ENCODE measurements at regions not wholly inside any gene's neighbourhood (a gene's known extent, or its start where the extent isn't known, plus 50 kb on each side); places are given as distances from the start of the nearest gene placed in this dataset.

DNA sequence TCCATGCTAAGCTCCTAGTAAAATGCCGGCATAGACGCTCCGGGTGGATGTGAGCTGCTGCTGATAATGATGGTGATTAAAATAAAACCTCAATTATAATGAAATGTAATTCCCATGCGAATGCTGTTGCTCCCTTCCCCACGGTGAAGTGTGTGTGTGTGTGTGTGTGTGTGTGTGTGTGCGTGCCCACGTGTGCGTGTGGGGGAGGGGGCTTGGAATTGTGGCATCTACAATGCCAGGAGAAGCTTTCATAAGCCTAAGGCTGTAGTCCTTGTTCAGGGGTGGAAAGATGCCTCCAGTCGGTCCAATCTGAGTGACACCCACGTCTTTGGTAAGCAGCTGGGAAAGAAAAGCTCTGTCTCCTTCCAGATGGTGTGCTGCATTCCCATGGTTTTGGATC, 137.9 kb downstream of the CDH26 start:
- H3K4me3 ChIP-seq, result no peak overlapping the region
- intact Hi-C loops (cut with DNase I; ENCODE audit: low total_unique reads), result no loop called here
- no peak overlapping the region for H3K27ac ChIP-seq
- WGBS, 5 donors, result 66 to 82% (median 74%) methylated on average over 10 of the region's 10 CpGs
- H3K36me3 ChIP-seq, result no peaks in the 10 kb centered on the region
- H3K4me1 ChIP-seq, result no peaks in the 10 kb centered on the region
- H3K27me3 ChIP-seq, result peaks cover 0 to 18% (median 0%) of the 10 kb centered on the region in 3 donors
- DNase-seq, result no peak
- peaks cover 0 to 20% (median 15%) of the 10 kb centered on the region in 4 donors for H3K9me3 ChIP-seq
- no peak for TF ChIP-seq POLR2A (IDR thresholded peaks at IDR 0.05)
- no peak for TF ChIP-seq EP300 (IDR thresholded peaks at IDR 0.05)

DNA sequence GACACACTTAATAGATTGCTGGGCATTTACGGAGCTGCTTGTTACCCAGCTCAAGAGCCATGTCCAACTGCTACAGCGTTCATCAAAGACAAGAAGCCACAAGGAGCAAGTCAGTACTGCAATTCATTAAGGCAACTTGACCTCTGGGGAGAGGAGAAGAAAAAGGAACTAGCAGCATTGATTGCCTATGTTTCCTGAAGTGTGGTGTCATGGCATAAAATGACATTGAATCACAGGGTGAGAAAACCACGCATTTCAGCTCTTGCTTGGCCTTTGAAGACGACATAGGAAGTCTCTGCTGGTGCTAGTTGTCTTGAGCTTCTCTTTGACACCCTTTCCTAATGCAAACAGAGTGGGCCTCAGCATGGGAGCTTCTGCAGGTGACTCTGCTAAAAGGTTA, 139.1 kb downstream of the CDH26 start:
- intact Hi-C loops (cut with DNase I; ENCODE audit: low total_unique reads), result no loop called here
- TF ChIP-seq POLR2A (IDR thresholded peaks at IDR 0.05) (no peak), EP300 (IDR thresholded peaks at IDR 0.05) (no peak), POLR2AphosphoS5 (IDR thresholded peaks at IDR 0.05) (no peak)
- TF ChIP-seq, protein P1, sequence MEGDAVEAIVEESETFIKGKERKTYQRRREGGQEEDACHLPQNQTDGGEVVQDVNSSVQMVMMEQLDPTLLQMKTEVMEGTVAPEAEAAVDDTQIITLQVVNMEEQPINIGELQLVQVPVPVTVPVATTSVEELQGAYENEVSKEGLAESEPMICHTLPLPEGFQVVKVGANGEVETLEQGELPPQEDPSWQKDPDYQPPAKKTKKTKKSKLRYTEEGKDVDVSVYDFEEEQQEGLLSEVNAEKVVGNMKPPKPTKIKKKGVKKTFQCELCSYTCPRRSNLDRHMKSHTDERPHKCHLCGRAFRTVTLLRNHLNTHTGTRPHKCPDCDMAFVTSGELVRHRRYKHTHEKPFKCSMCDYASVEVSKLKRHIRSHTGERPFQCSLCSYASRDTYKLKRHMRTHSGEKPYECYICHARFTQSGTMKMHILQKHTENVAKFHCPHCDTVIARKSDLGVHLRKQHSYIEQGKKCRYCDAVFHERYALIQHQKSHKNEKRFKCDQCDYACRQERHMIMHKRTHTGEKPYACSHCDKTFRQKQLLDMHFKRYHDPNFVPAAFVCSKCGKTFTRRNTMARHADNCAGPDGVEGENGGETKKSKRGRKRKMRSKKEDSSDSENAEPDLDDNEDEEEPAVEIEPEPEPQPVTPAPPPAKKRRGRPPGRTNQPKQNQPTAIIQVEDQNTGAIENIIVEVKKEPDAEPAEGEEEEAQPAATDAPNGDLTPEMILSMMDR (IDR thresholded peaks at IDR 0.05), result no peak
- no peak overlapping the region for H3K4me3 ChIP-seq

DNA sequence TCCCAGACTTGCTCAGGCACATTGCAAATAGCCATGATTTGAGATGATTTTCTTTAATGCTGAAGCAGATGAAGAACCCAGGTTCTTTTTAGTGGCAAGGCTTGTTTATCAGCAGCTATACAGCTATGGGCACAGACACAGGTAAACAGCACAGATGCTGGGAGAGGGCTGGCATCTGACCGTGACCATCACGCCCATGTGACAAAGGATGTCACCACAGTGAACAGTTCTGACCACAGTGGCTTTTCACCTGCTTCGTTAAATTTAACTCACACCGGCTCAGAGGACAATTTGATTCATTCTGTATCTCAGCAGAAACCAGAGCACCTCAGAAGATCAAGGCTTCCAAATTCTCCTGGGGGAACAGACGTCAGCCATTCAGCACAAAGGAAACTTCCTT, 142.6 kb downstream of the CDH26 start:
- no peaks in the 10 kb centered on the region for H3K36me3 ChIP-seq
- H3K4me3 ChIP-seq, result no peak overlapping the region
- intact Hi-C loops (cut with DNase I; ENCODE audit: low total_unique reads), result no loop called here
- WGBS, 5 donors, result 53 to 76% (median 72%) methylated on average over 5 of the region's 5 CpGs
- H3K27ac ChIP-seq, result no peak overlapping the region
- DNase-seq, result no peak
- TF ChIP-seq, protein P1 (IDR thresholded peaks at IDR 0.05), result no peak
- no peak for TF ChIP-seq EP300 (IDR thresholded peaks at IDR 0.05)
- TF ChIP-seq POLR2AphosphoS5 (IDR thresholded peaks at IDR 0.05), result no peak
- TF ChIP-seq POLR2A (IDR thresholded peaks at IDR 0.05), result no peak
- H3K9me3 ChIP-seq, result peaks cover 0 to 5% (median 2%) of the 10 kb centered on the region in 4 donors
- peaks cover 0 to 16% (median 0%) of the 10 kb centered on the region in 3 donors for H3K27me3 ChIP-seq
- H3K4me1 ChIP-seq, result no peaks in the 10 kb centered on the region

More for the DNA sequence above, 139.1 kb downstream of the CDH26 start:
- peaks cover 0 to 24% (median 0%) of the 10 kb centered on the region in 3 donors for H3K27me3 ChIP-seq
- 61 to 73% (median 62%) methylated on average over 4 of the region's 4 CpGs for WGBS, 5 donors
- peaks cover 0 to 18% (median 14%) of the 10 kb centered on the region in 4 donors for H3K9me3 ChIP-seq
- no peaks in the 10 kb centered on the region for H3K4me1 ChIP-seq
- no peaks in the 10 kb centered on the region for H3K36me3 ChIP-seq
- no peak overlapping the region for H3K27ac ChIP-seq
- DNase-seq, result no peak

DNA sequence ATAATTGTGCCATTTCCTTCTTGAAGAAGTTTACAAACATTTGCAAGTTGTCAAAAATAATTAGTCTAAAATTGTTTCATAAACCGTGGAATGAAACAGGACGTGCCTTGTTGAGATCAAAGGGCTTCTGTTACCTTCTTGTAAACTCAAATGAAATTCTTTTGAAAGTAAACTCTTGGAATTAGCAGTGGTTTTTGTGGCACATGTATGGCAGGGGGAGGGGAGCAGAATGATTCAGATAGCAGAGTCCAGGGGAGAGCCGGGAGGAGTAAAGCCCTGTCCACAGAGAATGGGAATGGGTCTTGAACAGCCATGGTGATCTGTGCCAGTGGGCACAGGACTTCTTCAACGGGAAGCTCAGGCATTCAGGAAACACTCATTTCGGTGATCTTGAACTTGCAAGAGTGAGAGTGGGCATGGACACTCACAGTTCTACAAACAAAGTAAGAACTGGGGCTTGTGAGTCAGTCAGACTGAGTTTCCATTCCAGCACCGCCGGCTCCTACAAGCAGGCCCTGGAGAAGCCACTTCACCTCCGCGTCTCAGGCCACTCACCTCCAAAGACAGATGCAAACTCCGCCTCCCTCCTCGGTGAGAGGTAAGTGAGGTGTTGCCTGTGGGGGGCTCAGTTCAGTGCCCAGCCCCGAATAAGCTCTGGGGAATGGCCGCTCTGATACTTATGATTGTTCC, 143.1 kb downstream of the CDH26 start:
- H3K27me3 ChIP-seq, result peaks cover 0 to 16% (median 0%) of the 10 kb centered on the region in 3 donors
- TF ChIP-seq POLR2AphosphoS5 (IDR thresholded peaks at IDR 0.05) (no peak), POLR2A (IDR thresholded peaks at IDR 0.05) (no peak), EP300 (IDR thresholded peaks at IDR 0.05) (no peak)
- TF ChIP-seq, protein P1 (IDR thresholded peaks at IDR 0.05), result no peak
- H3K4me3 ChIP-seq, result no peak overlapping the region
- no peaks in the 10 kb centered on the region for H3K36me3 ChIP-seq
- WGBS, 5 donors, result 61 to 71% (median 64%) methylated on average over 13 of the region's 13 CpGs
- intact Hi-C loops (cut with DNase I; ENCODE audit: low total_unique reads), result no loop called here
- no peaks in the 10 kb centered on the region for H3K4me1 ChIP-seq
- no peak overlapping the region for H3K27ac ChIP-seq
- no peak for DNase-seq
- H3K9me3 ChIP-seq, result peaks cover 0 to 5% (median 2%) of the 10 kb centered on the region in 4 donors

DNA sequence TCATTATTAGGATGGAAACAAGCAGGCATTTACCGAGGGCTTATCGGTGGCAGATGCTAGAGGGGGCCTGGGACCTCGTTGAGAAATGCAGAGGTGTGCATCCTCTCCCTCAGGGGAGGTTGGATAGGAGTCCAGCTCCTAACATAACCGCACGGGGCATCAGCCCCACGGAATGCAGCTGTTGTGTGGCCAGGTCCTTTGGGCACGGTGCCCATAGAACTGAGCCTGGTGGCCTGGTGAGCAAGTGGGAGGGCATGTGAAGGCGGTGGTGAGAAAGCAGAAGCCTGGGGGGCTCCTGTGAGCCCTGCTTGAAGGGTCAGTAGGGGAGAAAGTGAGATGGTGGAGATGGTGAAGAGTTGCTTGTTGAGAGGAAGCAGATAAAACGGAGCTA, 143.7 kb downstream of the CDH26 start:
- WGBS, 5 donors, result 71 to 82% (median 77%) methylated on average over 9 of the region's 9 CpGs
- no peak overlapping the region for H3K27ac ChIP-seq

More for the DNA sequence above, 143.7 kb downstream of the CDH26 start:
- DNase-seq, result no peak
- TF ChIP-seq EP300 (IDR thresholded peaks at IDR 0.05) (no peak), POLR2AphosphoS5 (IDR thresholded peaks at IDR 0.05) (no peak), POLR2A (IDR thresholded peaks at IDR 0.05) (no peak)
- H3K9me3 ChIP-seq, result peaks cover 0 to 5% (median 2%) of the 10 kb centered on the region in 4 donors
- no peaks in the 10 kb centered on the region for H3K4me1 ChIP-seq
- peaks cover 0 to 16% (median 0%) of the 10 kb centered on the region in 3 donors for H3K27me3 ChIP-seq
- intact Hi-C loops (cut with DNase I; ENCODE audit: low total_unique reads), result no loop called here
- H3K36me3 ChIP-seq, result no peaks in the 10 kb centered on the region
- no peak overlapping the region for H3K4me3 ChIP-seq

All from stomach (tissue), 8 donors.